SK-N-SH (cell line): ENCODE measurements at regions not wholly inside any gene's neighbourhood (a gene's known extent, or its start where the extent isn't known, plus 50 kb on each side); places are given as distances from the start of the nearest gene placed in this dataset.

Experiments used
- CTCF ChIA-PET: fragments of 300-600, 350-600 bp; formaldehyde crosslinking; extraction: SDS; loops from one replicate; lab custom pipeline; 2021; lab: Yijun Ruan, JAX
- POLR2A ChIA-PET: fragments of 350-600 bp; sonication (Branson Sonifier 250); formaldehyde crosslinking; extraction: SDS; loops from one replicate; lab custom pipeline; 2020; ENCODE audit warnings: antibody characterized with exemption, inconsistent platforms; lab: Yijun Ruan, JAX
- DNase-seq: peaks from one replicate; pipeline ENCODE4 v3.0.0; 2012
- H2AFZ ChIP-seq: fragments of 200-600 bp; sonication (generic); 2 replicates; pipeline ENCODE4 v1.8.1; 2016; ENCODE audit warnings: antibody characterized with exemption, mild to moderate bottlenecking, low read depth
- H3F3A ChIP-seq: fragments of 200-600 bp; sonication (generic); replicated peaks from 2 replicates; pipeline ENCODE3; 2016; ENCODE audit warnings: antibody characterized with exemption, mild to moderate bottlenecking; ENCODE audit not compliant: insufficient read depth
- H3K27ac ChIP-seq, 2 experiments: fragments of 200-500 bp in 1 of 2; fragments of 200-600 bp in 1 of 2; sonication (Bioruptor generic) in 1 of 2; sonication (generic), shearing (Covaris generic) in 1 of 2; 2 replicates each; pipeline versions ENCODE4 v1.5.1 to v1.6.1; 2014 to 2016; ENCODE audit warnings: low read depth in 2 of 2, inconsistent platforms in 1 of 2, low read length in 1 of 2, mild to moderate bottlenecking in 1 of 2, mixed read lengths in 1 of 2
- H3K27me3 ChIP-seq: fragments of 200-600 bp; sonication (generic), shearing (Covaris generic); 2 replicates; pipeline ENCODE4 v1.6.1; 2016; ENCODE audit warnings: mixed run types; ENCODE audit not compliant: insufficient read depth
- H3K36me3 ChIP-seq, 2 experiments: fragments of 200-500 bp in 1 of 2; fragments of 200-600 bp in 1 of 2; sonication (Bioruptor generic) in 1 of 2; sonication (generic) in 1 of 2; replicated peaks in 1 of 2; 2 replicates each; pipeline versions ENCODE3 to v1.5.1; 2014 to 2016; ENCODE audit warnings: low read length in 1 of 2, mild to moderate bottlenecking in 1 of 2; ENCODE audit not compliant: insufficient read depth in 2 of 2, control insufficient read depth in 1 of 2
- H3K4me1 ChIP-seq, 2 experiments: fragments of 200-500 bp in 1 of 2; fragments of 200-600 bp in 1 of 2; sonication (Bioruptor generic) in 1 of 2; sonication (generic), shearing (Covaris generic) in 1 of 2; 2 replicates each; pipeline versions ENCODE4 v1.5.1 to v1.6.1; 2014 to 2016; ENCODE audit warnings: low read depth in 1 of 2, low read length in 1 of 2, mixed run types in 1 of 2; ENCODE audit not compliant: insufficient read depth in 2 of 2, control insufficient read depth in 1 of 2
- H3K4me2 ChIP-seq: fragments of 200-600 bp; sonication (generic), shearing (Covaris generic); 2 replicates; pipeline ENCODE4 v1.6.1; 2017; ENCODE audit warnings: mixed run types
- H3K4me3 ChIP-seq, 2 experiments: fragments of 200-500 bp in 1 of 2; fragments of 200-600 bp in 1 of 2; sonication (Bioruptor generic) in 1 of 2; sonication (generic), shearing (Covaris generic) in 1 of 2; 2 replicates each; pipeline versions ENCODE4 v1.5.1 to v1.8.1; 2014 to 2016; ENCODE audit warnings: low read depth in 2 of 2, inconsistent platforms in 1 of 2, low read length in 1 of 2, mild to moderate bottlenecking in 1 of 2, mixed read lengths in 1 of 2, moderate library complexity in 1 of 2
- H3K79me2 ChIP-seq: fragments of 200-600 bp; sonication (generic); 2 replicates; pipeline ENCODE4 v1.8.1; 2017; ENCODE audit warnings: mild to moderate bottlenecking; ENCODE audit not compliant: insufficient read depth
- H3K9ac ChIP-seq: fragments of 200-600 bp; sonication (generic); 2 replicates; pipeline ENCODE4 v1.6.1; 2017; ENCODE audit warnings: mixed run types
- H3K9me2 ChIP-seq: fragments of 200-600 bp; sonication (generic); 2 replicates; pipeline ENCODE4 v1.6.1; 2017; ENCODE audit warnings: mixed run types
- H3K9me3 ChIP-seq: fragments of 200-600 bp; sonication (generic); 2 replicates; pipeline ENCODE4 v1.6.1; 2017; ENCODE audit warnings: mixed run types, mild to moderate bottlenecking, moderate library complexity
- H4K20me1 ChIP-seq: fragments of 200-600 bp; sonication (generic); 2 replicates; pipeline ENCODE4 v1.6.1; 2017; ENCODE audit warnings: mild to moderate bottlenecking, mixed run types; ENCODE audit not compliant: insufficient read depth
- CHD2 ChIP-seq: fragments of 150-350 bp; IDR thresholded peaks from 2 replicates; pipeline ENCODE4 v1.6.1; 2018; ENCODE audit warnings: low read length; ENCODE audit not compliant: partially characterized antibody
- ELF1 ChIP-seq: IDR thresholded peaks from 2 replicates; pipeline ENCODE4 v1.4.0; 2012
- EP300 ChIP-seq, 2 experiments: IDR thresholded peaks; 2 replicates each; pipeline versions ENCODE4 v1.4.0 to v1.6.1; 2012; ENCODE audit warnings: borderline replicate concordance in 1 of 2, low read depth in 1 of 2, low read length in 1 of 2
- FOXJ3 ChIP-seq: sonication (generic); formaldehyde crosslinking; IDR thresholded peaks from 2 replicates; pipeline ENCODE4 v1.5.1; 2020; ENCODE audit warnings: mild to moderate bottlenecking, missing genetic modification reagents
- FOXM1 ChIP-seq: IDR thresholded peaks from 2 replicates; pipeline ENCODE4 v1.4.0; 2012; ENCODE audit warnings: low read depth, mild to moderate bottlenecking
- GABPA ChIP-seq: IDR thresholded peaks from 2 replicates; pipeline ENCODE4 v1.4.0; 2012; ENCODE audit warnings: low read depth, mild to moderate bottlenecking
- IRF3 ChIP-seq: fragments of 150-350 bp; IDR thresholded peaks from 2 replicates; pipeline ENCODE4 v1.6.1; 2016; ENCODE audit warnings: mild to moderate bottlenecking, low read depth, low read length
- MAX ChIP-seq: IDR thresholded peaks from 2 replicates; pipeline ENCODE4 v1.4.0; 2012; ENCODE audit warnings: low read depth
- MEF2A ChIP-seq: IDR thresholded peaks from 2 replicates; pipeline ENCODE4 v1.4.0; 2012; ENCODE audit warnings: low read depth, borderline replicate concordance
- MXI1 ChIP-seq: IDR thresholded peaks from 2 replicates; pipeline ENCODE4 v1.6.1; 2012; ENCODE audit warnings: mild to moderate bottlenecking, low read depth, low read length, improper control_type of control experiment
- NFIC ChIP-seq: IDR thresholded peaks from 2 replicates; pipeline ENCODE4 v1.4.0; 2012; ENCODE audit warnings: borderline replicate concordance
- RAD21 ChIP-seq: IDR thresholded peaks from 2 replicates; pipeline ENCODE4 v1.6.1; 2012; ENCODE audit warnings: mild to moderate bottlenecking, low read length
- RCOR1 ChIP-seq: fragments of 150-350 bp; IDR thresholded peaks from 2 replicates; pipeline ENCODE4 v1.6.1; 2017; ENCODE audit warnings: antibody characterized with exemption, low read length
- SMC3 ChIP-seq: IDR thresholded peaks from 2 replicates; pipeline ENCODE4 v1.6.1; 2012; ENCODE audit warnings: low read depth, low read length, improper control_type of control experiment
- TCF12 ChIP-seq: IDR thresholded peaks from 2 replicates; pipeline ENCODE4 v1.4.0; 2012
- TEAD4 ChIP-seq: IDR thresholded peaks from 2 replicates; pipeline ENCODE4 v1.4.0; 2012; ENCODE audit warnings: mild to moderate bottlenecking, borderline replicate concordance; ENCODE audit not compliant: insufficient read depth
- USF1 ChIP-seq: IDR thresholded peaks from 2 replicates; pipeline ENCODE4 v1.4.0; 2012; ENCODE audit warnings: low read depth, borderline replicate concordance
- YY1 ChIP-seq: IDR thresholded peaks from 2 replicates; pipeline ENCODE4 v1.4.0; 2012; ENCODE audit warnings: low read depth, mild to moderate bottlenecking
- ZBTB33 ChIP-seq: IDR thresholded peaks from 2 replicates; pipeline ENCODE4 v1.4.0; 2012; ENCODE audit warnings: low read depth, borderline replicate concordance
- WGBS: methylation state at CpG from one replicate; pipeline ENCODE4 v1.1.6; 2017; ENCODE audit warnings: low lambda C conversion rate; 5-methylcytosine and 5-hydroxymethylcytosine counted together

- Histone ChIP-seq H3K27me3 (no peaks in the 10 kb centered on the region), H3K4me1 (no peaks in the 10 kb centered on the region), H3K36me3 (no peaks in the 10 kb centered on the region), H3F3A (no peaks in the 10 kb centered on the region), H3K4me3 (0 out of 4 replicates have a peak overlapping the region, but pooled peaks of 1 of the 2 experiments have one; percentile 0), H4K20me1 (no peaks in the 10 kb centered on the region), H3K9me3 (no peaks in the 10 kb centered on the region), H3K27ac (no peak overlapping the region), H3K9me2 (no peaks in the 10 kb centered on the region), H3K9ac (no peak overlapping the region), H3K79me2 (no peaks in the 10 kb centered on the region), H2AFZ (peak overlapping the region; percentile 52), H3K4me2 (peak overlapping the region; percentile 10)
- ChIA-PET CTCF (no interaction called here), POLR2A (no interaction called here)
- 20% methylated on average over 2 of the region's 2 CpGs for WGBS
- TF ChIP-seq GABPA (no peak), MXI1 (no peak), TCF12 (no peak), ELF1 (no peak), FOXM1 (no peak), TEAD4 (no peak), CHD2 (no peak), IRF3 (no peak), RCOR1 (no peak), EP300 (IDR thresholded peaks at IDR 0.05; ENCODE audit: borderline replicate concordance in 1 of 2, low read depth in 1 of 2, low read length in 1 of 2) (no peak), ZBTB33 (no peak), NFIC (no peak), MEF2A (no peak), USF1 (no peak), RAD21 (no peak), MAX (no peak), SMC3 (no peak), YY1 (no peak), FOXJ3 (no peak)
- DNase-seq: no peak
Observed at GRCh38 chr9:103625161-103625804, 468.8 kb upstream of the SMC2 start.
